ENCODE measurements at regions not wholly inside any gene's neighbourhood (a gene's known extent, or its start where the extent isn't known, plus 50 kb on each side); places are given as distances from the start of the nearest gene placed in this dataset.
"Not testable (repeated sequence)": the region's sequence is repeated elsewhere in the genome, so short reads cannot be mapped to it uniquely, and the experiment has no call there.

DNA sequence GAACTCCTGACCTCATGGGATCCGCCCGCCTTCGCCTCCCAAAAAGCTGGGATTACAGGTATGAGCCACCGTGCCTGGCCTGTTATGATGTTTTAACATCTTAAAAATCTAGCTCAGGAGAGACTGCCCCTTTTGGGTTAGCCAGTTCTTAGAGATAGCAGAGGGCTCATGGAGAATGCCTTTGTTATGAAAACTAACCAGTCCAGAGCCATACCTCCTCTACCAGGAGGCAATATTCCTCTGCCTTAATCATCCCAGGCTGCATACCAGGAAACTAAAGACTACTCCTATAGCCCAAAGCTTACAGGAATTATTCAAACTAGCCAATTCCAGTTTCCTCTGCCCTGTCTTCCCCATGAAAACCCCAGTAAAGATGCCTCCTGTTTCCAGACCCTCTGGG, 96.0 kb upstream of the MDM1 start:
- DNase-seq: no peak

DNA sequence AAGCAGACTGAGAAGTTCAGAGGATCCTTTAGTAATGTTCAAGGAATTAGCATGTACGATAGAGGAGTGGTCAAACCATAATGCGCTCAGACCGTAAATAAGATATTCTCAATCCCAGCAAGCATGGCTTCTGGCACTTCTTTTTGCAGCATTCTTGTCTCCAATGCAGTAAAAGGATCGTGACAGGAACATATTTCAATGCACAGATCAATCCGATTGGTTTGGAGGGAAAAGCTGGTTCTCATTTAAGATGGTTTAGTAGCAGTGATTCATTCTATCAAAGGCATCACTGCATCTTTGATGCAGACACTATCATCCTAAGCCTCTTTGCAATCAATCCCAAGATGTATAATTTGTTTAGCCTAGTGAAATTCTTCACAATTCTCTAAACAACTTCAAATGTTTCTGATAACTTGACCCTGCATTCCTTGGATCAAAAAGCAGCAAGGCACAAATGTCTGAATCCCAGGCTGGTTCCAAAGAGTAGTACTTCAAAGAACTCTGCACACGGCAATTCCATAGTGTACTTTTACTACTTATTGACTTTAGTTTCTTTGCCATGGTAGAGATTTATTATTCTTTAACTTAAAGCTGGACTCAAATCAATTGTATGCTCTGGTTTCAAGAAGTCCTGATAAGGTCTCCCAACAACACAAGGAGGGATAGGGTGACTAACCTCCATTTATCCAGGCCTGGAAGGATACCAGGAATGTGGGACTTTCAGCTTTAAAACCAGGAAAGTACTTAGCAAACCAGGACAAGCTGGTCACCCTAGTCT, 96.8 kb upstream of the MDM1 start:
- DNase-seq: no peak

- no peak for DNase-seq
Measured at GRCh38 chr12:68429696-68430095, 97.5 kb upstream of the MDM1 start.

DNA sequence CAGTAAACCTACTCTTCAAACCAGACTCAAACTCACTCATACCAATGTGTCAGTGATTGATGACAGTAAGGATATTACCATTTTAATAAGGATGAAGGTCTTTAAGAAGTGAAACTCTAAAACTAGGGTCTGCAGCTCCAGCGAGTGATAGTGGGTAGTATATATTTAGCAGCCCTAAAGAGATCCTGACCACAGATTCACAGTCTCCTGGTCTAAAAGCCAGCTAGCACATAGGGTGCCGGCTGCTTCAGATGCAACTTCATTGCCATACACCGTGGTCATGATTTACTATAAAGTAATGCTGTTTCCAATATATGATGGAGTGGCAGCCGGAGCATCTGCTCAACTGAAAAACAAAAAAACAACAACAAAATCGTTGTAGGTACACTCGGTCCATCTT, 99.6 kb upstream of the MDM1 start:
- DNase-seq: no peak

- DNase-seq: no peak
Measured at GRCh38 chr12:68432622-68433021, 100.5 kb upstream of the MDM1 start.

DNA sequence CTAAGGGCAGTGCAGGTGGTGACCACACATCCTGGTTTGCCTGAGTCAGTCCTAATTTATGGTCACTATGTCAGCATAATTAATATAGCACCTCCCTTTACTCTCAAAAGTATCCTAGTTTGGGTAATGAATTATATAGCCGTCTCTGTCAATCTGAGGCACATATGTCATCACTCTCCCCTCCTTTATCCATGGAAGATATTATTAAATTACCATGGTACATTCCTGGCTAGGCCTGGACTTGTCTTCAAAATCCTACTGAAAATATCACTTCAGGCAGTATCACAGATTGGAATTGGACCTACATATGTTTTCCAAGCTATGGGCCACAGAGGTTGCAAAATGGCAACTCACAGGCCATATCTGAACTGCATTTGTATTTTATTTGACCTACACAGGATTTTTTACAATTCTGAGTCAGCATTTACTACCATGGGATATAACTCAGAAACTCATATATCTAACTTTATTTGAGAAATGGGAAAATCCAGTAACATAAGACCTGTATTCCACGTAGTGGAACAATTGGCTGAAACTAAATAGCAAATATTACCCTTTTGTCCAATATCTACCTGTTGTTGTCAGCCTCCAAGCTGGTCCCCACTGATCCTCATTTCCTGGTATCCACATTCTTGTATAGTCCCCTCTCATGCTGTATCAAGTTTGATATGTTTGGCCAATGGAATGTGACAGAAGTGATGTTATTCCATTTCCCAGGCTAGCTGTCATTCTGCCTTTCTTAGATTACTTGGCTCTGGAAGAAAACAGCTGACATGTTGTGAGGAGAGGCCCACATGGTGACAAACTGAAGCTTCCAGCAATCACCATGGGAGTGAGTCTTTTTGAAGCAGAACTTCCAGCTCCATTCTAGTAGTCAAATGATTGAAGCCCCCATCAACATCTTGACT, 102.5 kb upstream of the MDM1 start:
- no peak for DNase-seq

DNA sequence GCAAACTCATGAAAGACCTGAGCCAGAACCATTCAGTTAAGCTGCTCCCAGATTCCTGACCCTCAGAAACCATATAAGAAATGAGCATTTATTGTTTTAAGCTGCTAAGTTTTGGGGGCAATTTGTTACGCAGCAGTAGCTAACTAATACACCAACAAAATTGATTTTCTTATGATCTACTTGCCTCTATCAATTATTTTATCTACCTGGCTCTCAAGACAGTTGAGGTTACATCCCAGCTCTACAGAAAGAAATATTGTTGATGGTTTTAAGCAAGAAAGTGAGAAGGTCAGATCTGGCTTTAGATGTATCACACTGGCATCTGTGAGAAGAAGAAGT, 103.1 kb upstream of the MDM1 start:
- no peak for DNase-seq

DNA sequence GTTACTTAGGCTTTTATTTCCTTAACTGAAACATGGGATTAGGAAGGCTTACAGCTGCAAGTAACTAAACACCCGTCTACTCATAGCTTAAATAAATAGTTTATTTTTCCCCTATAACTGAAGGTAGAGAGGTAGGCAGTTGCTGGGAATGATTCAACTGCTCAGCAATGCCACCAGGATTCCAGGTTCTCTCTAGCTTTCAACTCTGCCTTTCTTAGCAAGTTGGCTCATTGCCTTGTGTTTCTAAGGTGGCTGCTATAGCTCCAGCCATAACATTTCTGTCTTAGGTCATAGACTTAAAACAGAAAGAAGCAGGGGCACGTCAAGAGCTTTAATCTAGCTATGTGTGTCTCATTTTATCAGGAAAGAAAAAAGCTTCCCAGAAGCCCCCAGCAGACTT, 103.7 kb upstream of the MDM1 start:
- DNase-seq: no peak

GRCh38 chr12:68438601-68439000, 106.4 kb upstream of the MDM1 start:
- DNase-seq: no peak

DNA sequence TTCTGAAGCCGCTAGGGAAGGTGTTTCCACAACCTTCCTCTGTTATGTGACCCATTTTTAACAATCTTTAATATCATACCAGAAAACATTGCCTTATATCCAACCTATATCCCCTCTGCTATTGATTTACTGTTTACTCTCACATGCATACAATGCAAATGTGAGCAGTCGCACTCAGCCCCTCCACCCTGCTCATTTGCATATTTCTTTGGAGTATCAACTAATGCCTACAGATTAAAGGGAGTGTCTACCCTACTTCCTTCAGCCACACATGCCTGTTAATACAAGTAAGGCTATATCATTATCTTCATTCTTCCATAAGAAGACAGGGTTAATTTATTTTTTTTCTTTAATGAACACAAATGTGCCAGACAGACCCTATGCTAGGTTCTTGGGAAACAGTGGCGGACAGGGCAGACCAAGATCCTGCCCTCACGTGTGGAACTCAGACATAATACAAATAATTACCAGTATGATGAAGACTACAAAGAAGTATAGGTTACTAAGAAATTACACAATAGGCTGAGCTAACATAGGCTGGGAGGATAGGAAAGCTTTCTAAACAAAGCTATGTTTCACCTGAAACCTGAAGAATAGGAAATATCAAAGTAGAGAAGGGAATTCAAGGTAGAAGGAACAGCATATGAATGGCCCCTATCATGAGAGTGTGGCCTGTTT, 107.3 kb upstream of the MDM1 start:
- DNase-seq: no peak

DNA sequence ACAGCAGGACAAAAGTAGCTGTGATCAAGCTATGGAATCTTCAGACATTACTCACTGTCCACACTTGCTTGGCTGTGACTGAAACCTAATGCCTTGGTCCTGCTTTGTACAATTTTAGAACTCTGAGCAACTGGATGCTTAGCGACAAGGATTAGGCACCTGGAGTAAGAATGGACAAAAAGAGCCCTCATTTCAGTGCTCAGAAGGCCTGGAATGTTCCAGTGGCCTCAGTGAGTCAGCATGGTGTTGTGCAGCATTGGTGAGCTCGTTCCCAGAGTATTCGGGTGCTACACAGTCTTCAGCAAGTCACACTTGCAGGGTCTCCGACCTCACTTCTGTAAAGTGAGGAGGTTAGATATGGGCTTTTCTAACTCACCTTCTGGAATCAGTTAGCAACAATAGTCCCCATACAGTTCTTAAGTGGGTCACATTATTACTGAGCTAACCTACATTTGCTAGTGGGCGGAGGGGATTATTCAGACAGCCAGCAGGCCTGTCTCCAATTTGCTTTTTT, 108.0 kb upstream of the MDM1 start:
- DNase-seq: no peak

DNA sequence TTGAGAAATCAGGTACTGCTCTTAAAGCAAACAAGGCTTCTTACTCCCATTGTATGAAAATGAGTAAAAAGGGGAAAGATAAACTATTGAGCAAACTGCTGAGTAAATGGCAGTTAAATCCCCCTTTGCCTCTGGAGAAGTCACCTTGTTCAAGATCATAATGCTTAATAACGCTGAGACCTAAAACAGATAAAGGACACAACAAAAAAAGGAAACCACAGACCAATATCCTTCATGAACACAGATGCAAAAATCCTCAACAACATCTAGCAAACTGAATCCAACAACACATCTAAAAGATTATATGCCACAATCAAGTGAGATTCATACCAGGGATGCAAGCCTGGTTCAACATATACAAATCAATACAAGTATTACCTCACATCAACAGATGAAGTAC, 109.0 kb upstream of the MDM1 start:
- no peak for DNase-seq

GRCh38 chr12:68442353-68442972, 110.3 kb upstream of the MDM1 start:
- DNase-seq: not testable (repeated sequence)

DNA sequence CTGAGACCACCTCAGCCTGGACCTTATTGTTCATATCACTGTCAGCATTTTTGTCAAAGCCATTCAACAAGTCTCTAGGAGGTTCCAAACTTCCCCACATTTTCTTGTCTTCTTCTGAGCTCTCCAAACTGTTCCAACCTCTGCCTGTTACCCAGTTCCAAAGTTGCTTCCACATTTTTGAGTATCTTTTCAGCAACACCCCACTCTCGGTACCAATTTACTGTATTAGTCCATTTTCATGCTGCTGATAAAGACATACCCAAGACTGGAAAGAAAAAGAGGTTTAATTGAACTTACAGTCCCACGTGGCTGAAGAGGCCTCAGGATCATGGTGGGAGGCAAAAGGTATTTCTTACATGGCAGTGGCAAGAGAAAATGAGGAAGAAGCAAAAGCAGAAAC, 111.5 kb upstream of the MDM1 start:
- not testable (repeated sequence) for DNase-seq

GRCh38 chr12:68445824-68446223, 113.7 kb upstream of the MDM1 start:
- no peak for DNase-seq

- DNase-seq: no peak
Measured at GRCh38 chr12:68446384-68446783, 114.2 kb upstream of the MDM1 start.

DNA sequence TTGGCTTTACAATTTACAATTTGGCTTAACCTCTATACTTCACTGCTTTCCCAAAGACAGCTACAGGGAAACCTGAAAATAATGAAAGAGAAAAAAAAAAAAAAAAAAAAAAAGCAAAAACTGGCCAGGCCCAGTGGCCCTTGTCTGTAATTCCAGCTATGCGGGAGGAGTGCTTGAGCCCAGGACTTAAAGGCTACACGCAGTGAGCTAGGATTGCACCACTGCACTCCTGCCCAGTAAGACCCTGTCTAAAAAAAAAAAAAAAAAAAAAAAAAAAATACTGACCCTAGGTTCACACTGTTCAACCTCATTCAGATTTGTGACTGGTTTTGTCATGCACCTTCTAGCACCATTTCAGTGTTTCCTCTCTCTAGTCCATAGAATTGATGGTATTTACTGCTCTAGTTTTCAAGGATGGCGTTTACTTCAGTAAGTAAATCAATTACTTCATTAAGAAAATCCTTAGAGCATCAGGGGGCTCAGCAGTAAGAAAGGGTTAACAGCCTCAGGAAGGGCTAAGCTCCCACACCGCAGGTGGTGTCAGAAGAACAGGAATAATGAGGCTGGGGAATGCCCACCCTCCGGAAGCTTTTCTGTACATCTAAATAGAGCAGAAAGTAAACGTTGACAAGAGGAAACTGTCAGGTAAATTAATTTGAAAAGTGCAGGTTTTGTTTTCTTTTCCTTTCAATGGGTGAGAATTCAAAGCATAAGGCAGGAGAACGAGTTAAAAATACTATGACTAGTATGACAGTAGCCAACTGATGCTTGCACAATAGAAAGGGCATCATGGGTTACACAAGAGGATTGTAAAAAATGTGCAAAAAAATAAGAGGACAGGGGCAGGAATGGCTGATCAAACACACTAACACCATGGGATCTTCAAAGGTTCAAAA, 115.0 kb upstream of the MDM1 start:
- no peak for DNase-seq

DNA sequence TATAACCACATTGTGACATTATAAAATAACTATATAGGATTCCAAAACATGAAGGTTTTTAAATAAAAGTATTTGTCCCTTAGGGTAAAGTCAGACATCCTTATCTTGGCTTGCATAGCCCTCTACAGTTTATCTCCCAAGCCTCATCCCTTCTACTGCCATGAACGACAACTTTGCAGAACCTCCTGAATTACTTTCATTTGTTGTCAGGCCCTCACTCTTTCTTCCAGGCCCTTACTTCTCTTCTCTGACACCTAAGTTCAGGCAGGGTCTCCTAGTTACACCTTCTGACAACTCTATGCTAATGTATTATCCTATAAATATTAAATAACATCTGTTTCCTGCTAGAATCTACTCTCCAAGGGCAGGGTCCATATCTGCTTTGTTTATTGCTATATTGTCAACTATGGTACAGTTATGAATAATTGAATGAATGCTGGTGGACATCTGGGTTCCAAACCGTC, 115.7 kb upstream of the MDM1 start:
- no peak for DNase-seq

DNA sequence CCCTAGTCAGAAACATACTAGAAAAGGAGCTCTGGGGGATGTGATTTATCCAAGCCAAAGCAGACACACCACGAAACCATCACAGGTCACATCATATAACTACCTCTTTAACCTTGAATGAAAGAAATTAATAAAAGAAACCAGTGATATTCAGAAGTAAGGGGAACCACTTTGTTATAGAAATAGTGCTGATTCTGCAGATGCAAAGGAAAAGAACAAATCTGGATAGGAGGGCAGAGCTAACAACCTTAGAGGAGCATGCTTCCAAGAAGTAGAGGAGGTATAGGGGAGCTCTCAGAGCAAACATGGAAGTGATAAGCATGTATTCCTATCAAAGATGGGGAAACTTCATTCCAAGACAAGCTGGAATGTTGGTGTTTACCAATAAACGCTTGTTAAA, 117.0 kb upstream of the MDM1 start:
- DNase-seq: no peak

DNA sequence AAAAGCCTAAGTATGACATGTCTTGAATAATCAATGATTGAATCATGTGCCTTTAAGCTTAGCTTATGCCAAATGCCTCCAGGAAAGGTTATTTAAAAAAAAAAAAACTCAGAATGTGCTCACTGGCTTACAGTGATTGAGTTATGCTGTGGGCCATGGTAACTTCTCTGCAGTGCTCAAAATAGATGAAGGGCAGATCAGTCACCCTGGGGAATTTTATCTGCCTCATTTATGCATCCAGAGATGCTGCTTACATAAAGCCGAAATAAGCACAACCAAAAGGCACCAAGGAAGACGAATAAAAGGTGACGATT, 118.7 kb upstream of the MDM1 start:
- DNase-seq: peak in 1 of 2 donors; percentile 41

- DNase-seq: peak; percentile 27 to 51
Measured at GRCh38 chr12:68451261-68452077, 119.3 kb upstream of the MDM1 start.

Data from stimulated activated CD4-positive, alpha-beta T cell treated with anti-CD3 and anti-CD28 coated beads, Interleukin-2, amount 100 ng/mL, for 24 hours (primary cell).